ENCODE measurements at regions not wholly inside any gene's neighbourhood (a gene's known extent, or its start where the extent isn't known, plus 50 kb on each side); places are given as distances from the start of the nearest gene placed in this dataset.

- no peaks in the 10 kb centered on the region for H3K9me1 ChIP-seq (ENCODE audit: insufficient read depth, low read length)
- BruUV-seq (replicated peaks), result no TSS peak
- H3K36me3 ChIP-seq (ENCODE audit: control insufficient read depth, insufficient read depth, low read length), result no peaks in the 10 kb centered on the region
- no peak overlapping the region for H2AK5ac ChIP-seq (ENCODE audit: low read depth, low read length)
- no peaks in the 10 kb centered on the region for H4K20me1 ChIP-seq (ENCODE audit: insufficient read depth, low read length)
- no peak overlapping the region for H3K4ac ChIP-seq (ENCODE audit: low read depth, low read length)
- H4K5ac ChIP-seq (ENCODE audit: low read depth, low read length), result no peak overlapping the region
- no peak overlapping the region for H3K23ac ChIP-seq (ENCODE audit: low read depth, low read length)
- H2BK120ac ChIP-seq (ENCODE audit: low read depth, low read length), result no peak overlapping the region
- TF ChIP-seq MAZ (IDR thresholded peaks at IDR 0.05; ENCODE audit: borderline replicate concordance, low read depth, low read length) (no peak), POLR2A (IDR thresholded peaks at IDR 0.05; ENCODE audit: low read depth, low read length) (no peak)
- H3K9ac ChIP-seq (ENCODE audit: low read depth, low read length), result no peak overlapping the region
- H2BK20ac ChIP-seq (ENCODE audit: low read depth, low read length), result no peak overlapping the region
- no peaks in the 10 kb centered on the region for H3K9me3 ChIP-seq (ENCODE audit: control insufficient read depth, insufficient read depth, low read length)
- no peak overlapping the region for H3K4me3 ChIP-seq (ENCODE audit: insufficient read depth, low read depth, low read length)
- ChIA-PET POLR2A (ENCODE audit: unreplicated experiment) (no interaction called here), CTCF (no interaction called here)
- intact Hi-C loops (cut with micrococcal nuclease), result no loop called here
- H4K8ac ChIP-seq (ENCODE audit: low read depth in 2 of 2, low read length in 2 of 2), result no peak overlapping the region
- H2AFZ ChIP-seq (replicated peaks; ENCODE audit: low read length, poor library complexity), result no peak overlapping the region
- H3K18ac ChIP-seq (ENCODE audit: low read depth, low read length), result no peak overlapping the region
- DNase-seq (peak; percentile 12), ATAC-seq (ENCODE audit: low read depth) (no peak)
- no peak overlapping the region for H3K56ac ChIP-seq (ENCODE audit: extremely low read depth, insufficient read depth, low read length)
- dilution Hi-C loops (cut with HindIII; ENCODE audit: low sequenced_read_pairs, unreplicated experiment), result no loop called here
- H3K4me1 ChIP-seq (ENCODE audit: control insufficient read depth, insufficient read depth, low read length), result no peaks in the 10 kb centered on the region
- H3K27ac ChIP-seq (ENCODE audit: insufficient read depth, low read length), result no peak overlapping the region
- H3K27me3 ChIP-seq (ENCODE audit: control insufficient read depth, insufficient read depth, low read length), result no peaks in the 10 kb centered on the region
- WGBS, 2 experiments (ENCODE audit: extremely low coverage in 2 of 2, insufficient read length in 1 of 2), result no CpG with 5 or more reads among the region's 2 CpGs
- H3K14ac ChIP-seq (replicated peaks; ENCODE audit: low read depth, low read length), result no peak overlapping the region
- no peak overlapping the region for H4K91ac ChIP-seq (ENCODE audit: insufficient read depth, low read depth, low read length)
- no peak overlapping the region for H3K4me2 ChIP-seq (ENCODE audit: low read depth, low read length)
- no peak overlapping the region for H2BK15ac ChIP-seq (ENCODE audit: low read depth, low read length)
- in situ Hi-C loops (cut with MboI; ENCODE audit: low sequenced_read_pairs), result no loop called here
- H3K79me1 ChIP-seq (ENCODE audit: low read depth in 1 of 2, low read length in 2 of 2), result no peaks in the 10 kb centered on the region
- no peak overlapping the region for H2BK5ac ChIP-seq (ENCODE audit: low read depth, low read length, poor library complexity, severe bottlenecking)
- no peak overlapping the region for H2AK9ac ChIP-seq (replicated peaks; ENCODE audit: low read depth, low read length, poor library complexity)
Observed at GRCh38 chr10:108872854-108873253, 1050.5 kb downstream of the XPNPEP1 start.

Measured in IMR-90 (cell line).